ENCODE measurements at regions not wholly inside any gene's neighbourhood (a gene's known extent, or its start where the extent isn't known, plus 50 kb on each side); places are given as distances from the start of the nearest gene placed in this dataset.

- no peak for DNase-seq
These were observed 129.8 kb upstream of the ZMIZ1 start for GRCh38 chr10:78938695-78939672.

GRCh38 chr10:78942091-78942501 is 126.7 kb upstream of the ZMIZ1 start:
- DNase-seq, result no peak

- DNase-seq, result no peak
These were observed 123.9 kb upstream of the ZMIZ1 start for GRCh38 chr10:78944723-78945312.

GRCh38 chr10:78945838-78946237 is 122.9 kb upstream of the ZMIZ1 start:
- DNase-seq, result no peak

GRCh38 chr10:78947226-78947625 is 121.5 kb upstream of the ZMIZ1 start:
- DNase-seq, result no peak

- no peak for DNase-seq
These were observed 121.0 kb upstream of the ZMIZ1 start for GRCh38 chr10:78947733-78948132.

GRCh38 chr10:78948621-78949030 is 120.1 kb upstream of the ZMIZ1 start:
- DNase-seq, result no peak

GRCh38 chr10:78950656-78951587 is 117.8 kb upstream of the ZMIZ1 start:
- DNase-seq, result no peak

GRCh38 chr10:78952030-78952429 is 116.7 kb upstream of the ZMIZ1 start:
- DNase-seq, result no peak

- no peak for DNase-seq
These were observed 116.1 kb upstream of the ZMIZ1 start for GRCh38 chr10:78952686-78953085.

- no peak for DNase-seq
These were observed 115.5 kb upstream of the ZMIZ1 start for GRCh38 chr10:78953113-78953798.

- DNase-seq, result no peak
These were observed 114.9 kb upstream of the ZMIZ1 start for GRCh38 chr10:78953799-78954297.

GRCh38 chr10:78954689-78955088 is 114.1 kb upstream of the ZMIZ1 start:
- DNase-seq, result no peak

- DNase-seq, result no peak
These were observed 113.6 kb upstream of the ZMIZ1 start for GRCh38 chr10:78955206-78955605.

- DNase-seq, result no peak
These were observed 112.4 kb upstream of the ZMIZ1 start for GRCh38 chr10:78956391-78956790.

GRCh38 chr10:78957471-78958039 is 111.2 kb upstream of the ZMIZ1 start:
- DNase-seq, result no peak

- no peak for DNase-seq
These were observed 109.4 kb upstream of the ZMIZ1 start for GRCh38 chr10:78959217-78959923.

- no peak for DNase-seq
These were observed 108.9 kb upstream of the ZMIZ1 start for GRCh38 chr10:78959924-78960285.

GRCh38 chr10:78960316-78960800 is 108.4 kb upstream of the ZMIZ1 start:
- DNase-seq, result peak; percentile 8 to 39

GRCh38 chr10:78961760-78962159 is 107.0 kb upstream of the ZMIZ1 start:
- no peak for DNase-seq
